CD14-positive monocyte (primary cell): ENCODE measurements at regions not wholly inside any gene's neighbourhood (a gene's known extent, or its start where the extent isn't known, plus 50 kb on each side); places are given as distances from the start of the nearest gene placed in this dataset.

Experiments
- DNase-seq, 3 donors: peaks; one replicate each; pipeline ENCODE4 v3.0.0-alpha.2; 2011 to 2022
- H2AFZ ChIP-seq: 2 replicates; pipeline ENCODE4 v1.6.0; 2012; ENCODE audit warnings: mild to moderate bottlenecking, low read depth, low read length, inconsistent platforms; ENCODE audit not compliant: insufficient read depth, poor library complexity, severe bottlenecking
- H3K27ac ChIP-seq, 2 donors: 1 replicate in 1 of 2; 2 replicates in 1 of 2; pipeline ENCODE4 v1.5.1; 2012 to 2013; ENCODE audit warnings: low read length in 2 of 2, control low read depth in 1 of 2, inconsistent platforms in 1 of 2, low read depth in 1 of 2, mild to moderate bottlenecking in 1 of 2
- H3K27me3 ChIP-seq, 2 donors: one replicate each; pipeline versions ENCODE4 v1.6.0 to v1.6.1; 2011 to 2013; ENCODE audit warnings: low read length in 2 of 2; ENCODE audit not compliant: control insufficient read depth in 2 of 2, insufficient read depth in 2 of 2
- H3K36me3 ChIP-seq, 2 donors: replicated peaks in 1 of 2; 1 replicate in 1 of 2; 2 replicates in 1 of 2; pipeline versions ENCODE4 v1.5.1 to v1.6.1; 2012 to 2013; ENCODE audit warnings: low read length in 2 of 2, control low read depth in 1 of 2, inconsistent platforms in 1 of 2, mild to moderate bottlenecking in 1 of 2; ENCODE audit not compliant: insufficient read depth in 2 of 2, control insufficient read depth in 1 of 2
- H3K4me1 ChIP-seq, 2 donors: 1 replicate in 1 of 2; 2 replicates in 1 of 2; pipeline versions ENCODE4 v1.5.1 to v1.6.1; 2012 to 2013; ENCODE audit warnings: low read length in 2 of 2, control low read depth in 1 of 2, inconsistent platforms in 1 of 2, mild to moderate bottlenecking in 1 of 2, moderate library complexity in 1 of 2; ENCODE audit not compliant: insufficient read depth in 2 of 2, control insufficient read depth in 1 of 2
- H3K4me2 ChIP-seq: replicated peaks from 2 replicates; pipeline ENCODE3; 2012; ENCODE audit warnings: low read length, moderate library complexity, mild to moderate bottlenecking; ENCODE audit not compliant: poor library complexity, severe bottlenecking; ENCODE audit errors: extremely low read depth
- H3K4me3 ChIP-seq, 3 experiments: fragments of 200-600 bp in 1 of 3; sonication (generic) in 1 of 3; replicated peaks in 1 of 3; 1 replicate in 2 of 3; 2 replicates in 1 of 3; pipeline ENCODE4 v1.5.1; 2011 to 2013; ENCODE audit warnings: low read length in 3 of 3, mild to moderate bottlenecking in 3 of 3, control low read depth in 2 of 3, low read depth in 2 of 3, inconsistent platforms in 1 of 3, moderate library complexity in 1 of 3
- H3K79me2 ChIP-seq: 2 replicates; pipeline ENCODE4 v1.6.0; 2012; ENCODE audit warnings: mild to moderate bottlenecking, control low read depth, inconsistent platforms, low read length, moderate library complexity; ENCODE audit not compliant: insufficient read depth
- H3K9ac ChIP-seq: 2 replicates; pipeline ENCODE4 v1.6.0; 2017; ENCODE audit warnings: low read length, mild to moderate bottlenecking; ENCODE audit not compliant: insufficient read depth, poor library complexity, severe bottlenecking
- H3K9me3 ChIP-seq, 2 donors: replicated peaks in 1 of 2; 1 replicate in 1 of 2; 2 replicates in 1 of 2; pipeline versions ENCODE4 v1.5.1 to v1.6.1; 2012 to 2013; ENCODE audit warnings: low read length in 2 of 2, control low read depth in 1 of 2; ENCODE audit not compliant: control insufficient read depth in 1 of 2, insufficient read depth in 1 of 2
- H4K20me1 ChIP-seq: 2 replicates; pipeline ENCODE4 v1.6.0; 2012; ENCODE audit warnings: mild to moderate bottlenecking, low read length, control low read depth, moderate library complexity; ENCODE audit not compliant: insufficient read depth
- H3K27ac Mint-ChIP-seq, 7 donors: one replicate each; pipeline ENCODE4 v1.8.0; 2020; ENCODE audit warnings: mild to moderate bottlenecking in 7 of 7, mixed read lengths in 7 of 7, moderate library complexity in 6 of 7, inconsistent platforms in 2 of 7
- H3K27me3 Mint-ChIP-seq, 3 donors: one replicate each; pipeline ENCODE4 v1.8.0; 2021 to 2022; ENCODE audit warnings: low read depth in 3 of 3, mild to moderate bottlenecking in 3 of 3, mixed read lengths in 3 of 3, moderate library complexity in 3 of 3, inconsistent platforms in 1 of 3
- H3K36me3 Mint-ChIP-seq, 2 donors: one replicate each; pipeline ENCODE4 v1.8.0; 2020; ENCODE audit warnings: mixed read lengths in 2 of 2, inconsistent platforms in 1 of 2, mild to moderate bottlenecking in 1 of 2
- H3K4me1 Mint-ChIP-seq: one replicate; pipeline ENCODE4 v1.8.0; 2020; ENCODE audit warnings: mild to moderate bottlenecking, mixed read lengths
- H3K4me3 Mint-ChIP-seq, 2 donors: one replicate each; pipeline ENCODE4 v1.8.0; 2020; ENCODE audit warnings: mild to moderate bottlenecking in 2 of 2, mixed read lengths in 2 of 2, moderate library complexity in 1 of 2
- H3K9me3 Mint-ChIP-seq, 7 donors: one replicate each; pipeline ENCODE4 v1.8.0; 2020 to 2022; ENCODE audit warnings: mixed read lengths in 7 of 7, mild to moderate bottlenecking in 6 of 7, moderate library complexity in 6 of 7, inconsistent platforms in 2 of 7
- CTCF ChIP-seq: fragments of 200-600 bp; IDR thresholded peaks from one replicate; pipeline ENCODE4 v1.8.0; 2022; ENCODE audit warnings: antibody characterized with exemption, mild to moderate bottlenecking
- WGBS: methylation state at CpG from one replicate; pipeline ENCODE4 v1.1.5; 2013; ENCODE audit warnings: missing lambda C conversion rate; ENCODE audit not compliant: insufficient coverage; 5-methylcytosine and 5-hydroxymethylcytosine counted together
- intact Hi-C, 2 donors: fragments of 100-400 bp; cut with micrococcal nuclease; formaldehyde crosslinking; loops; one replicate each; pipeline versions ENCODE4 v1.15.0 to v1.15.1; 2023

GRCh38 chr1:37085393-37085792, 51.1 kb upstream of the GRIK3 start:
- Histone ChIP-seq H3K4me1 (no peaks in the 10 kb centered on the region), H3K27ac (no peak overlapping the region), H3K36me3 (no peaks in the 10 kb centered on the region), H3K9me3 (no peaks in the 10 kb centered on the region), H2AFZ (no peak overlapping the region), H3K79me2 (no peaks in the 10 kb centered on the region), H4K20me1 (no peaks in the 10 kb centered on the region), H3K9ac (no peak overlapping the region), H3K4me2 (no peak overlapping the region), H3K4me3 (no peak overlapping the region), H3K27me3 (no peaks in the 10 kb centered on the region)
- Mint-ChIP-seq H3K27me3 (peaks cover 0 to 4% (median 2%) of the 10 kb centered on the region in 3 donors), H3K9me3 (peaks cover 0 to under 1% (median under 1%) of the 10 kb centered on the region in 7 donors), H3K4me3 (no peak overlapping the region), H3K27ac (no peak overlapping the region), H3K4me1 (no peaks in the 10 kb centered on the region), H3K36me3 (no peaks in the 10 kb centered on the region)
- no peak for TF ChIP-seq CTCF
- no CpG with 5 or more reads among the region's 6 CpGs for WGBS
- DNase-seq: no peak
- intact Hi-C loops: no loop called here

GRCh38 chr1:37089750-37090149, 55.4 kb upstream of the GRIK3 start:
- intact Hi-C loops: no loop called here
- Histone ChIP-seq H3K36me3 (no peaks in the 10 kb centered on the region), H3K27ac (no peak overlapping the region), H3K27me3 (no peaks in the 10 kb centered on the region), H3K4me1 (no peaks in the 10 kb centered on the region), H3K4me3 (no peak overlapping the region), H3K9ac (no peak overlapping the region), H3K4me2 (no peak overlapping the region), H3K9me3 (no peaks in the 10 kb centered on the region), H2AFZ (no peak overlapping the region), H4K20me1 (no peaks in the 10 kb centered on the region), H3K79me2 (no peaks in the 10 kb centered on the region)
- H3K4me3 Mint-ChIP-seq: no peak overlapping the region
- no peak for DNase-seq
- no peak for TF ChIP-seq CTCF
- no peaks in the 10 kb centered on the region for H3K4me1 Mint-ChIP-seq
- no peaks in the 10 kb centered on the region for H3K36me3 Mint-ChIP-seq
- no peak overlapping the region for H3K27ac Mint-ChIP-seq
- no CpG with 5 or more reads among the region's 3 CpGs for WGBS
- H3K9me3 Mint-ChIP-seq: no peaks in the 10 kb centered on the region
- peaks cover 2 to 12% (median 5%) of the 10 kb centered on the region in 3 donors for H3K27me3 Mint-ChIP-seq
